ENCODE measurements at regions not wholly inside any gene's neighbourhood (a gene's known extent, or its start where the extent isn't known, plus 50 kb on each side); places are given as distances from the start of the nearest gene placed in this dataset.

GRCh38 chr14:94677747-94678146 lies 65.6 kb downstream of the SERPINA3 start:
- no peak overlapping the region for H3K4me2 ChIP-seq (ENCODE audit: low read depth, low read length, poor library complexity, severe bottlenecking)
- no peaks in the 10 kb centered on the region for H3K9me3 ChIP-seq (ENCODE audit: insufficient read depth, low read depth, low read length)
- H4K20me1 ChIP-seq (ENCODE audit: insufficient read depth, low read length, poor library complexity, severe bottlenecking): no peaks in the 10 kb centered on the region
- H3K9me2 ChIP-seq (replicated peaks; ENCODE audit: low read depth, low read length): no peaks in the 10 kb centered on the region
- TF ChIP-seq CTCF (conservative IDR thresholded peaks at IDR 0.05; ENCODE audit: low read length) (no peak), EZH2phosphoT487 (IDR thresholded peaks at IDR 0.05; ENCODE audit: borderline replicate concordance) (no peak)
- no peak overlapping the region for H3K4me3 ChIP-seq (ENCODE audit: low read length, poor library complexity, severe bottlenecking)
- no peaks in the 10 kb centered on the region for H3K4me1 ChIP-seq (ENCODE audit: insufficient read depth, low read length, poor library complexity, severe bottlenecking)
- no peaks in the 10 kb centered on the region for H3K27me3 ChIP-seq (ENCODE audit: insufficient read depth, low read length, poor library complexity, severe bottlenecking)
- no peaks in the 10 kb centered on the region for H3F3A ChIP-seq (ENCODE audit: low read depth)
- H3K79me2 ChIP-seq (ENCODE audit: insufficient read depth, low read length): no peaks in the 10 kb centered on the region
- H3K36me3 ChIP-seq (ENCODE audit: insufficient read depth, low read length): no peaks in the 10 kb centered on the region
- H3K9ac ChIP-seq (ENCODE audit: low read depth, low read length, poor library complexity, severe bottlenecking): no peak overlapping the region
- H2AFZ ChIP-seq (ENCODE audit: low read length): no peak overlapping the region

- H3K4me1 ChIP-seq (ENCODE audit: insufficient read depth, low read length, poor library complexity, severe bottlenecking): no peaks in the 10 kb centered on the region
- TF ChIP-seq EZH2phosphoT487 (IDR thresholded peaks at IDR 0.05; ENCODE audit: borderline replicate concordance) (no peak), CTCF (conservative IDR thresholded peaks at IDR 0.05; ENCODE audit: low read length) (no peak)
- H3K9ac ChIP-seq (ENCODE audit: low read depth, low read length, poor library complexity, severe bottlenecking): no peak overlapping the region
- H3K27me3 ChIP-seq (ENCODE audit: insufficient read depth, low read length, poor library complexity, severe bottlenecking): no peaks in the 10 kb centered on the region
- H3K36me3 ChIP-seq (ENCODE audit: insufficient read depth, low read length): no peaks in the 10 kb centered on the region
- H3K4me3 ChIP-seq (ENCODE audit: low read length, poor library complexity, severe bottlenecking): no peak overlapping the region
- H3K9me3 ChIP-seq (ENCODE audit: insufficient read depth, low read depth, low read length): no peaks in the 10 kb centered on the region
- no peaks in the 10 kb centered on the region for H3K79me2 ChIP-seq (ENCODE audit: insufficient read depth, low read length)
- no peak overlapping the region for H2AFZ ChIP-seq (ENCODE audit: low read length)
- no peak overlapping the region for H3K4me2 ChIP-seq (ENCODE audit: low read depth, low read length, poor library complexity, severe bottlenecking)
- H4K20me1 ChIP-seq (ENCODE audit: insufficient read depth, low read length, poor library complexity, severe bottlenecking): no peaks in the 10 kb centered on the region
- no peaks in the 10 kb centered on the region for H3F3A ChIP-seq (ENCODE audit: low read depth)
- H3K9me2 ChIP-seq (replicated peaks; ENCODE audit: low read depth, low read length): no peaks in the 10 kb centered on the region
Measured at GRCh38 chr14:94677213-94677612, 65.0 kb downstream of the SERPINA3 start.

GRCh38 chr14:94676495-94677185 lies 64.4 kb downstream of the SERPINA3 start:
- H3K36me3 ChIP-seq (ENCODE audit: insufficient read depth, low read length): no peaks in the 10 kb centered on the region
- H3K4me3 ChIP-seq (ENCODE audit: low read length, poor library complexity, severe bottlenecking): no peak overlapping the region
- no peaks in the 10 kb centered on the region for H3F3A ChIP-seq (ENCODE audit: low read depth)
- H3K4me1 ChIP-seq (ENCODE audit: insufficient read depth, low read length, poor library complexity, severe bottlenecking): no peaks in the 10 kb centered on the region
- H3K27me3 ChIP-seq (ENCODE audit: insufficient read depth, low read length, poor library complexity, severe bottlenecking): no peaks in the 10 kb centered on the region
- no peak overlapping the region for H2AFZ ChIP-seq (ENCODE audit: low read length)
- H3K79me2 ChIP-seq (ENCODE audit: insufficient read depth, low read length): no peaks in the 10 kb centered on the region
- H3K9me2 ChIP-seq (replicated peaks; ENCODE audit: low read depth, low read length): no peaks in the 10 kb centered on the region
- TF ChIP-seq CTCF (conservative IDR thresholded peaks at IDR 0.05; ENCODE audit: low read length) (no peak), EZH2phosphoT487 (IDR thresholded peaks at IDR 0.05; ENCODE audit: borderline replicate concordance) (no peak)
- H3K9me3 ChIP-seq (ENCODE audit: insufficient read depth, low read depth, low read length): no peaks in the 10 kb centered on the region
- no peak overlapping the region for H3K9ac ChIP-seq (ENCODE audit: low read depth, low read length, poor library complexity, severe bottlenecking)
- H4K20me1 ChIP-seq (ENCODE audit: insufficient read depth, low read length, poor library complexity, severe bottlenecking): no peaks in the 10 kb centered on the region
- no peak overlapping the region for H3K4me2 ChIP-seq (ENCODE audit: low read depth, low read length, poor library complexity, severe bottlenecking)
